Hepatocyte (in vitro differentiated cells): ENCODE measurements at regions not wholly inside any gene's neighbourhood (a gene's known extent, or its start where the extent isn't known, plus 50 kb on each side); places are given as distances from the start of the nearest gene placed in this dataset.

Experiments used
- DNase-seq: peaks from one replicate; pipeline ENCODE4 v3.0.0-alpha.2; 2016; ENCODE audit warnings: low spot score
- H2AFZ ChIP-seq: fragments of 200-600 bp; sonication (generic); 2 replicates; pipeline ENCODE4 v1.6.0; 2016; ENCODE audit warnings: antibody characterized with exemption, mild to moderate bottlenecking
- H3K27ac ChIP-seq: fragments of 200-600 bp; sonication (generic); 2 replicates; pipeline ENCODE4 v1.5.1; 2016; ENCODE audit warnings: mild to moderate bottlenecking
- H3K27me3 ChIP-seq: fragments of 200-600 bp; sonication (generic); 2 replicates; pipeline ENCODE4 v1.6.1; 2016
- H3K36me3 ChIP-seq: fragments of 200-600 bp; sonication (generic); replicated peaks from 2 replicates; pipeline ENCODE4 v1.5.1; 2016; ENCODE audit warnings: low read depth; ENCODE audit not compliant: insufficient read depth
- H3K4me1 ChIP-seq: fragments of 200-600 bp; sonication (generic); 2 replicates; pipeline ENCODE4 v1.5.1; 2016; ENCODE audit warnings: mild to moderate bottlenecking, moderate library complexity; ENCODE audit not compliant: insufficient read depth
- H3K4me2 ChIP-seq: fragments of 200-600 bp; sonication (generic); 2 replicates; pipeline ENCODE4 v1.6.0; 2016
- H3K4me3 ChIP-seq: fragments of 200-600 bp; sonication (generic); 2 replicates; pipeline ENCODE4 v1.5.1; 2016; ENCODE audit warnings: mild to moderate bottlenecking
- H3K79me2 ChIP-seq: fragments of 200-600 bp; sonication (generic); 2 replicates; pipeline ENCODE4 v1.6.0; 2017; ENCODE audit warnings: mild to moderate bottlenecking
- H3K9me2 ChIP-seq: fragments of 200-600 bp; sonication (generic); replicated peaks from 2 replicates; pipeline ENCODE4 v1.6.0; 2017; ENCODE audit warnings: mild to moderate bottlenecking; ENCODE audit not compliant: insufficient read depth
- H3K9me3 ChIP-seq: fragments of 200-600 bp; sonication (generic); 2 replicates; pipeline ENCODE4 v1.5.1; 2016; ENCODE audit warnings: low read depth, mild to moderate bottlenecking
- H4K20me1 ChIP-seq: fragments of 200-600 bp; sonication (generic); 2 replicates; pipeline ENCODE4 v1.6.0; 2016; ENCODE audit warnings: mild to moderate bottlenecking; ENCODE audit not compliant: insufficient read depth, poor library complexity, severe bottlenecking
- EZH2 ChIP-seq: fragments of 200-600 bp; sonication (generic); IDR thresholded peaks from 2 replicates; pipeline ENCODE4 v1.6.1; 2016; ENCODE audit warnings: antibody characterized with exemption, mild to moderate bottlenecking, borderline replicate concordance
- EZH2phosphoT487 ChIP-seq: fragments of 200-600 bp; sonication (generic); IDR thresholded peaks from one replicate; pipeline ENCODE4 v1.6.1; 2018; ENCODE audit warnings: antibody characterized with exemption, mild to moderate bottlenecking, low read depth, moderate library complexity; ENCODE audit not compliant: unreplicated experiment, severe bottlenecking
- WGBS: methylation state at CpG from one replicate; pipeline ENCODE4 v1.1.6; 2016; ENCODE audit warnings: low lambda C conversion rate; ENCODE audit errors: missing lambda C conversion rate; 5-methylcytosine and 5-hydroxymethylcytosine counted together
- TF ChIP-seq, protein P1 (sequence below): fragments of 200-600 bp; sonication (generic); IDR thresholded peaks from 2 replicates; pipeline ENCODE4 v1.5.1; 2016; ENCODE audit warnings: antibody characterized with exemption, mild to moderate bottlenecking; ENCODE audit not compliant: poor library complexity

DNA sequence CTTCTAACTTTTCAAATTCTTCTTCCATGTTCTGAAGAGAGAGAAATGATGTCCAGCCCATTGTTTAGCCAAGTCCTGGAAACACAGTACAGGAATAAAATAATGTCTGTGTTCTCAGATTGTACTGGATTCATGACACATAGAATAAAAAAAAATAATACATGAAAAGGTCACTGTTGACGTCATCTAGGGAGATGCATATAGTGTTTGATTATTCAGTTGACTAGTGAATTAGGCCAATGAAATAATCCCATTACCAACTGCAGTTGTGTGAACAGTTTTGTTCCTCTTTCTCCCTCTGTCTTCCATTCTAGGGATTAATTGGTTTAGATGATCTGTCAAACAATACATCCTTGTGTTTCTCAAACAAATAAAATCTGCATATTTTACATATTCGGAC lies 222.8 kb downstream of the ALDH8A1 start:
- Histone ChIP-seq H3K4me3 (no peak overlapping the region), H3K79me2 (no peaks in the 10 kb centered on the region), H2AFZ (no peak overlapping the region), H3K27me3 (no peaks in the 10 kb centered on the region), H3K36me3 (no peaks in the 10 kb centered on the region), H4K20me1 (no peaks in the 10 kb centered on the region), H3K9me2 (no peaks in the 10 kb centered on the region), H3K27ac (no peak overlapping the region), H3K4me1 (peaks cover 29% of the 10 kb centered on the region), H3K9me3 (no peaks in the 10 kb centered on the region), H3K4me2 (no peak overlapping the region)
- TF ChIP-seq EZH2phosphoT487: no peak
- DNase-seq: no peak
- 89% methylated on average over 2 of the region's 2 CpGs for WGBS

DNA sequence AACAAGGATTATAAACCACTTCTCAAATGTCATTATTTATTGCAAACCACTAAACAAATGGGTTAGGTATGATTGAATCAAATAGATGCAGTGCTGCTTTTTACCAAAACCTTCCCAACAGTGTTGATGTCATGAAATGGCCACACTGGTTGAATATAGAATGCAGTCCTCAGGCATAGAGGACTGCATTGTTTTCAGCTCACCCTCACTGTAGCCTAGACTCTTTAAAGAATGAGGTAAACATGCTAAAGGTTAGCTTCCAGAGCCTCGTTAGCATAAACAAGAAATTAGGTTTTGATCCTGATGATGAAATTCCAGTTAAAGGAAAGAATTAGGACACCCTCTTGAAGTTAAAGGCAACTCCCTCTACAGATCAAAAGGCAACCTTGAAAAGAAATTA lies 224.3 kb downstream of the ALDH8A1 start:
- DNase-seq: no peak
- no peaks in the 10 kb centered on the region for H3K79me2 ChIP-seq
- no peaks in the 10 kb centered on the region for H3K27me3 ChIP-seq
- no peaks in the 10 kb centered on the region for H3K9me2 ChIP-seq
- TF ChIP-seq, protein P1, sequence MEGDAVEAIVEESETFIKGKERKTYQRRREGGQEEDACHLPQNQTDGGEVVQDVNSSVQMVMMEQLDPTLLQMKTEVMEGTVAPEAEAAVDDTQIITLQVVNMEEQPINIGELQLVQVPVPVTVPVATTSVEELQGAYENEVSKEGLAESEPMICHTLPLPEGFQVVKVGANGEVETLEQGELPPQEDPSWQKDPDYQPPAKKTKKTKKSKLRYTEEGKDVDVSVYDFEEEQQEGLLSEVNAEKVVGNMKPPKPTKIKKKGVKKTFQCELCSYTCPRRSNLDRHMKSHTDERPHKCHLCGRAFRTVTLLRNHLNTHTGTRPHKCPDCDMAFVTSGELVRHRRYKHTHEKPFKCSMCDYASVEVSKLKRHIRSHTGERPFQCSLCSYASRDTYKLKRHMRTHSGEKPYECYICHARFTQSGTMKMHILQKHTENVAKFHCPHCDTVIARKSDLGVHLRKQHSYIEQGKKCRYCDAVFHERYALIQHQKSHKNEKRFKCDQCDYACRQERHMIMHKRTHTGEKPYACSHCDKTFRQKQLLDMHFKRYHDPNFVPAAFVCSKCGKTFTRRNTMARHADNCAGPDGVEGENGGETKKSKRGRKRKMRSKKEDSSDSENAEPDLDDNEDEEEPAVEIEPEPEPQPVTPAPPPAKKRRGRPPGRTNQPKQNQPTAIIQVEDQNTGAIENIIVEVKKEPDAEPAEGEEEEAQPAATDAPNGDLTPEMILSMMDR: no peak
- TF ChIP-seq EZH2phosphoT487 (no peak), EZH2 (no peak)
- H3K4me3 ChIP-seq: no peak overlapping the region
- H3K36me3 ChIP-seq: no peaks in the 10 kb centered on the region
- H3K4me1 ChIP-seq: peaks cover 39% of the 10 kb centered on the region
- H3K9me3 ChIP-seq: no peaks in the 10 kb centered on the region
- H3K27ac ChIP-seq: no peak overlapping the region
- no peak overlapping the region for H2AFZ ChIP-seq
- 91% methylated on average over 1 of the region's 1 CpG for WGBS
- H3K4me2 ChIP-seq: no peak overlapping the region
- no peaks in the 10 kb centered on the region for H4K20me1 ChIP-seq

DNA sequence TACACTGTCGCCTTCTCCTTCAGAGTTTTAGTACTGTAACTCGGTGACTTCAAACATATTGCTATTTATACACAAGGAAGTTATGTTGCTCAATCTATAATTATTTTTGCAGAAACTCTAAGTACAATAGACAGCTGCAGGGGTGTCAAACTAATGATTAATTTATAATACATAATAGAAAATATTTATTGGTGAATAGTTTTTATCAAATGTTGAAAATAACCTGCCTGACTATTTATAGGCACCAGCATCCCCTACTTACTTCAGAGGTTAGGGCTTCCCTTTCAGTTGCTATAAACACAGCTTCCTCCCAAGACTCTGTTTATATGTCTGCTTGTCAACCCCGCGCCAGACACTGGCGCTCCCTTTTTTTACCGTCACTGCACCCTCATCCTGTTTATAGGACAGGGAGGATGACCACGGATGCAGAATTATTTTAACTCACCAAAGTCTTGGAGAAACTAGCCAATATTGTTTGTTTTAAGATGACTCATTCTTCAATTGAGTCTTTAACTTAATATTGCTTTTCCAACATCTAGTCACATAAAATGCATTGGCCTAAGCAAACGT lies 225.0 kb downstream of the ALDH8A1 start:
- H3K9me3 ChIP-seq: no peaks in the 10 kb centered on the region
- H3K27ac ChIP-seq: no peak overlapping the region
- no peak overlapping the region for H3K4me2 ChIP-seq
- H3K36me3 ChIP-seq: no peaks in the 10 kb centered on the region
- no peaks in the 10 kb centered on the region for H3K27me3 ChIP-seq
- TF ChIP-seq EZH2phosphoT487 (no peak), EZH2 (no peak)
- TF ChIP-seq, protein P1: no peak
- DNase-seq: no peak
- H3K4me3 ChIP-seq: no peak overlapping the region
- H4K20me1 ChIP-seq: no peaks in the 10 kb centered on the region
- peaks cover 46% of the 10 kb centered on the region for H3K4me1 ChIP-seq
- 49% methylated on average over 8 of the region's 8 CpGs for WGBS
- no peak overlapping the region for H2AFZ ChIP-seq
- H3K9me2 ChIP-seq: no peaks in the 10 kb centered on the region
- H3K79me2 ChIP-seq: no peaks in the 10 kb centered on the region

DNA sequence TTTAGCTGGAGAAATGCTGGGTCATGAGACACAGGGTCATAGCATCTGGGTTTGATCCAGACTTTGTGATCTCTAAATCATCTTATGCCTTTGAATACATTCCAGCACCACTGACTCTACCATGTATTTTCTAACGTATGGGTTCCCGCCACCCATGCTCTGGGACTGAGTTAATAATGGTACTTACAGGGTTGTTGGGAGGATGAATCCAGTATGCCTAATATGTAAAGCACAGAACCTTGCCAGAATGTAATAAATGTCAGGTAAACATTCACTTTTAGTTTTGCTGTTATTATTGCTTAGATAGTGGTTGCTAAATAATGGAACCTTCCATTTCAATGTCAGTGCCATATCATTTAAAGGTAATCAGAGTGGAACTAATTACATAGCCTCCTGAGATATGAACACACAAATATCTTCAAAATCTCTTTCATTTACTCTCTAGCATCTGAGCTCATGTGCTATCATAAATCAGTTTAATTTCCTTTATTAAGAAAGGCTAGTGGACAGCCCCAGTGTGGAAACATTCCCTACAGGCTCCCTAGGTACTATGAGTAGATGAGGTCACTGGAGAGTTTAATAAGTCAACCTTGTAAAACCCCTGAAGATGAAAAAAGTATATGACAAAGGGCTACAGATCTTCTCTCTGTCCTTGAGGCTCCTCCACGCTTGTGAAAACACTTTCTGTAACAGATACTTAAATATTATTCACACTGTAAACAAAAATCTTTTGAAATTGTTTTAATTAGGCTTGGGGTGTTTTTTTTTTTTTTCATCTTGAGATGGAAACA lies 226.6 kb downstream of the ALDH8A1 start:
- no peaks in the 10 kb centered on the region for H3K9me3 ChIP-seq
- no peak overlapping the region for H3K4me3 ChIP-seq
- no peaks in the 10 kb centered on the region for H3K36me3 ChIP-seq
- H2AFZ ChIP-seq: no peak overlapping the region
- H3K79me2 ChIP-seq: no peaks in the 10 kb centered on the region
- peaks cover 52% of the 10 kb centered on the region for H3K4me1 ChIP-seq
- no peak for DNase-seq
- WGBS: 69% methylated on average over 3 of the region's 3 CpGs
- peak overlapping the region; percentile 51 for H3K27ac ChIP-seq
- H4K20me1 ChIP-seq: no peaks in the 10 kb centered on the region
- H3K9me2 ChIP-seq: no peaks in the 10 kb centered on the region
- H3K27me3 ChIP-seq: no peaks in the 10 kb centered on the region
- no peak overlapping the region for H3K4me2 ChIP-seq
- no peak for TF ChIP-seq EZH2
- no peak for TF ChIP-seq EZH2phosphoT487
- TF ChIP-seq, protein P1: no peak
